ENCODE measurements at regions not wholly inside any gene's neighbourhood (a gene's known extent, or its start where the extent isn't known, plus 50 kb on each side); places are given as distances from the start of the nearest gene placed in this dataset.

GRCh38 chr1:194795917-194796593 lies 1609.6 kb upstream of the B3GALT2 start:
- DNase-seq (ENCODE audit: low spot score) (no peak), ATAC-seq (ENCODE audit: insufficient number of reproducible peaks, low FRiP score, low read depth) (no peak)
- Histone ChIP-seq H3K9me3 (no peaks in the 10 kb centered on the region), H3K27ac (no peak overlapping the region), H3K27me3 (replicated peaks; ENCODE audit: insufficient read depth) (no peaks in the 10 kb centered on the region), H3K4me3 (no peak overlapping the region), H3K36me3 (no peaks in the 10 kb centered on the region), H3K4me1 (ENCODE audit: control insufficient read depth in 1 of 2, low read depth in 2 of 2) (no peaks in the 10 kb centered on the region)
- TF ChIP-seq CTCF (IDR thresholded peaks at IDR 0.05) = no peak

- no peaks in the 10 kb centered on the region for H3K4me1 ChIP-seq (ENCODE audit: control insufficient read depth in 1 of 2, low read depth in 2 of 2)
- no peaks in the 10 kb centered on the region for H3K9me3 ChIP-seq
- H3K27me3 ChIP-seq (replicated peaks; ENCODE audit: insufficient read depth) = no peaks in the 10 kb centered on the region
- H3K4me3 ChIP-seq = no peak overlapping the region
- no peaks in the 10 kb centered on the region for H3K36me3 ChIP-seq
- DNase-seq (ENCODE audit: low spot score) = no peak
- no peak overlapping the region for H3K27ac ChIP-seq
- no peak for ATAC-seq (ENCODE audit: insufficient number of reproducible peaks, low FRiP score, low read depth)
- no peak for TF ChIP-seq CTCF (IDR thresholded peaks at IDR 0.05)
These were observed 1600.6 kb upstream of the B3GALT2 start for GRCh38 chr1:194787001-194787400.

GRCh38 chr1:194786027-194786426 lies 1599.6 kb upstream of the B3GALT2 start:
- ATAC-seq (ENCODE audit: insufficient number of reproducible peaks, low FRiP score, low read depth) (no peak), DNase-seq (ENCODE audit: low spot score) (no peak)
- Histone ChIP-seq H3K4me1 (ENCODE audit: control insufficient read depth in 1 of 2, low read depth in 2 of 2) (no peaks in the 10 kb centered on the region), H3K9me3 (no peaks in the 10 kb centered on the region), H3K4me3 (no peak overlapping the region), H3K27me3 (replicated peaks; ENCODE audit: insufficient read depth) (no peaks in the 10 kb centered on the region), H3K27ac (no peak overlapping the region), H3K36me3 (no peaks in the 10 kb centered on the region)
- TF ChIP-seq CTCF (IDR thresholded peaks at IDR 0.05) = no peak

GRCh38 chr1:194776657-194777056 lies 1590.2 kb upstream of the B3GALT2 start:
- Histone ChIP-seq H3K4me3 (no peak overlapping the region), H3K27ac (no peak overlapping the region), H3K27me3 (replicated peaks; ENCODE audit: insufficient read depth) (no peaks in the 10 kb centered on the region), H3K36me3 (no peaks in the 10 kb centered on the region), H3K4me1 (ENCODE audit: control insufficient read depth in 1 of 2, low read depth in 2 of 2) (no peaks in the 10 kb centered on the region), H3K9me3 (no peaks in the 10 kb centered on the region)
- ATAC-seq (ENCODE audit: insufficient number of reproducible peaks, low FRiP score, low read depth) = no peak
- no peak for DNase-seq (ENCODE audit: low spot score)
- TF ChIP-seq CTCF (IDR thresholded peaks at IDR 0.05) = no peak

- H3K4me1 ChIP-seq (ENCODE audit: control insufficient read depth in 1 of 2, low read depth in 2 of 2) = no peaks in the 10 kb centered on the region
- no peak for ATAC-seq (ENCODE audit: insufficient number of reproducible peaks, low FRiP score, low read depth)
- no peak overlapping the region for H3K27ac ChIP-seq
- TF ChIP-seq CTCF (IDR thresholded peaks at IDR 0.05) = no peak
- no peak for DNase-seq (ENCODE audit: low spot score)
- no peaks in the 10 kb centered on the region for H3K27me3 ChIP-seq (replicated peaks; ENCODE audit: insufficient read depth)
- H3K36me3 ChIP-seq = no peaks in the 10 kb centered on the region
- H3K4me3 ChIP-seq = no peak overlapping the region
- H3K9me3 ChIP-seq = no peaks in the 10 kb centered on the region
These were observed 1588.1 kb upstream of the B3GALT2 start for GRCh38 chr1:194774535-194774934.
